Mesenchymal stem cell (in vitro differentiated cells and primary cell): ENCODE measurements at regions not wholly inside any gene's neighbourhood (a gene's known extent, or its start where the extent isn't known, plus 50 kb on each side); places are given as distances from the start of the nearest gene placed in this dataset.
"Not testable (repeated sequence)": the region's sequence is repeated elsewhere in the genome, so short reads cannot be mapped to it uniquely, and the experiment has no call there.

Source experiments
- DNase-seq: peaks from one replicate; pipeline ENCODE4 v3.0.0-alpha.2; 2013
- H2AFZ ChIP-seq: one replicate; pipeline ENCODE4 v1.6.1; 2013; ENCODE audit warnings: low read depth, mild to moderate bottlenecking, control low read depth, inconsistent platforms, low read length, moderate library complexity
- H2AK5ac ChIP-seq: 2 replicates; pipeline ENCODE4 v1.6.1; 2013; ENCODE audit warnings: low read length, moderate library complexity, mild to moderate bottlenecking, inconsistent platforms; ENCODE audit not compliant: severe bottlenecking
- H2BK120ac ChIP-seq: one replicate; pipeline ENCODE4 v1.6.1; 2013; ENCODE audit warnings: low read depth, mild to moderate bottlenecking, inconsistent platforms, low read length, moderate library complexity
- H2BK12ac ChIP-seq, 2 experiments: one replicate each; pipeline ENCODE4 v1.6.1; 2013; ENCODE audit warnings: inconsistent platforms in 2 of 2, low read length in 2 of 2, mild to moderate bottlenecking in 2 of 2, moderate library complexity in 2 of 2, control low read depth in 1 of 2
- H2BK15ac ChIP-seq: one replicate; pipeline ENCODE4 v1.6.1; 2013; ENCODE audit warnings: mild to moderate bottlenecking, low read depth, inconsistent platforms; ENCODE audit not compliant: poor library complexity, severe bottlenecking
- H2BK5ac ChIP-seq: 2 replicates; pipeline ENCODE4 v1.6.1; 2013; ENCODE audit warnings: low read depth, mild to moderate bottlenecking, low read length, control low read depth, inconsistent platforms; ENCODE audit not compliant: poor library complexity, severe bottlenecking
- H3K14ac ChIP-seq, 2 experiments: one replicate each; pipeline ENCODE4 v1.6.1; 2013; ENCODE audit warnings: inconsistent platforms in 2 of 2, low read length in 2 of 2, control low read depth in 1 of 2, mild to moderate bottlenecking in 1 of 2, moderate library complexity in 1 of 2
- H3K18ac ChIP-seq, 2 experiments: one replicate each; pipeline ENCODE4 v1.6.1; 2013; ENCODE audit warnings: inconsistent platforms in 2 of 2, low read length in 2 of 2, control low read depth in 1 of 2, low read depth in 1 of 2, mild to moderate bottlenecking in 1 of 2
- H3K23ac ChIP-seq, 2 experiments: one replicate each; pipeline ENCODE4 v1.6.1; 2013; ENCODE audit warnings: inconsistent platforms in 2 of 2, low read length in 2 of 2, mild to moderate bottlenecking in 2 of 2, moderate library complexity in 2 of 2, control low read depth in 1 of 2
- H3K27ac ChIP-seq: 2 replicates; pipeline ENCODE4 v1.5.1; 2013; ENCODE audit warnings: mild to moderate bottlenecking, moderate library complexity, low read length, control low read depth, inconsistent platforms; ENCODE audit not compliant: poor library complexity, severe bottlenecking
- H3K27me3 ChIP-seq, 2 experiments: 2 replicates each; pipeline versions ENCODE4 v1.6.1 to v1.7.0; 2013; ENCODE audit warnings: low read length in 2 of 2, mild to moderate bottlenecking in 2 of 2, moderate library complexity in 2 of 2, control low read depth in 1 of 2, inconsistent platforms in 1 of 2; ENCODE audit not compliant: control insufficient read depth in 1 of 2, insufficient read depth in 1 of 2
- H3K36me3 ChIP-seq, 2 experiments: 2 replicates each; pipeline versions ENCODE4 v1.6.1 to v1.7.0; 2013; ENCODE audit warnings: low read length in 2 of 2, control low read depth in 1 of 2, inconsistent platforms in 1 of 2, low read depth in 1 of 2, mild to moderate bottlenecking in 1 of 2; ENCODE audit not compliant: insufficient read depth in 2 of 2, control insufficient read depth in 1 of 2
- H3K4ac ChIP-seq, 2 experiments: one replicate each; pipeline ENCODE4 v1.6.1; 2013; ENCODE audit warnings: inconsistent platforms in 2 of 2, low read length in 2 of 2, mild to moderate bottlenecking in 2 of 2, moderate library complexity in 2 of 2, control low read depth in 1 of 2, low read depth in 1 of 2
- H3K4me1 ChIP-seq: 2 replicates; pipeline ENCODE4 v1.6.1; 2013; ENCODE audit warnings: low read depth, low read length, control low read depth; ENCODE audit not compliant: control insufficient read depth, insufficient read depth
- H3K4me2 ChIP-seq: 2 replicates; pipeline ENCODE4 v1.6.1; 2013; ENCODE audit warnings: low read length, mild to moderate bottlenecking, inconsistent platforms; ENCODE audit not compliant: poor library complexity, severe bottlenecking
- H3K4me3 ChIP-seq, 2 experiments: 2 replicates each; pipeline versions ENCODE4 v1.5.1 to v1.7.0; 2013; ENCODE audit warnings: low read length in 2 of 2, mild to moderate bottlenecking in 2 of 2, control low read depth in 1 of 2, low read depth in 1 of 2; ENCODE audit not compliant: insufficient read depth in 1 of 2
- H3K79me1 ChIP-seq: replicated peaks from 2 replicates; pipeline ENCODE4 v1.6.1; 2013; ENCODE audit warnings: mild to moderate bottlenecking, control low read depth, low read length, inconsistent platforms; ENCODE audit not compliant: poor library complexity, severe bottlenecking
- H3K9ac ChIP-seq: 2 replicates; pipeline ENCODE4 v1.7.0; 2013; ENCODE audit warnings: mild to moderate bottlenecking, low read length, moderate library complexity
- H3K9me3 ChIP-seq: 2 replicates; pipeline ENCODE4 v1.7.0; 2013; ENCODE audit warnings: mild to moderate bottlenecking, low read length; ENCODE audit not compliant: control insufficient read depth
- H4K8ac ChIP-seq: one replicate; pipeline ENCODE4 v1.6.1; 2013; ENCODE audit warnings: inconsistent platforms, mild to moderate bottlenecking, low read length, moderate library complexity
- H4K91ac ChIP-seq: one replicate; pipeline ENCODE4 v1.6.1; 2013; ENCODE audit warnings: mild to moderate bottlenecking, low read length, inconsistent platforms
- WGBS: methylation state at CpG from one replicate; pipeline ENCODE4 v1.1.7; 2013; ENCODE audit warnings: mixed read lengths; 5-methylcytosine and 5-hydroxymethylcytosine counted together

DNA sequence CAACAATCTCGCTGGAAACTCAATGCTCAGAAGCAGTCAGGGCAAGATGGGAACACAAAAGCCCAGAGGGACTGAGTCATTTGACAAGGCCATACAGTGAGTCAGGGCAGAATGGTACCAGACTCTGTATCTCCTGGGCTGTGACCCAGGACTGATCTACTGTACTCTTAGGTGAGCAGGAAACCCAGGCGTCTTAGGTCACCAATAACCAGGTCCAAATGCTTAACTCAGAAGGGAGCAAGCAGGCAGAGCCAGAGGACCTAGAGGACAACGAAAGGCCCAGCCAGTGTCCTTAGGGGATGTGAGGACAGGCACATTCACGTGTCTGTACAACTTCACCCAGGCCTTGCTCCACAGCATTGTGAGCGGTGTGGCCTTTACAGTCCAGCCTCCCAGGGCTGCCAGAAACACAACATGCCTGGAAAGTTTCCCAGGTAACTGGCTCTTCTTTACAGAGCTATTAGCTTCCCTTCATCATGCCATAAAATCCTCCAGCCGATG lies 69.9 kb downstream of the ARL6IP4 start:
- Histone ChIP-seq H3K9ac (no peak overlapping the region), H3K27me3 (no peaks in the 10 kb centered on the region), H3K4ac (peak overlapping the region in 1 of 2 experiments; percentile 20), H3K27ac (no peak overlapping the region), H3K4me1 (peaks cover 2% of the 10 kb centered on the region), H3K18ac (peak overlapping the region in 1 of 2 experiments; percentile 25), H3K4me2 (no peak overlapping the region), H2BK15ac (no peak overlapping the region), H2BK120ac (no peak overlapping the region), H2BK5ac (no peak overlapping the region), H3K4me3 (no peak overlapping the region), H3K23ac (no peak overlapping the region), H3K14ac (no peak overlapping the region), H2AK5ac (no peak overlapping the region), H2AFZ (no peak overlapping the region), H3K9me3 (no peaks in the 10 kb centered on the region), H3K36me3 (no peaks in the 10 kb centered on the region), H2BK12ac (no peak overlapping the region), H4K91ac (no peak overlapping the region), H3K79me1 (peaks cover 8% of the 10 kb centered on the region), H4K8ac (peak overlapping the region; percentile 31)
- 55% methylated on average over 6 of the region's 6 CpGs for WGBS
- DNase-seq: peak; percentile 88

- peak overlapping the region in 1 of 2 experiments; percentile 19 for H3K14ac ChIP-seq
- H2AK5ac ChIP-seq: no peak overlapping the region
- H2AFZ ChIP-seq: no peak overlapping the region
- H3K18ac ChIP-seq: peak overlapping the region in 1 of 2 experiments; percentile 35
- H3K4ac ChIP-seq: no peak overlapping the region
- H2BK12ac ChIP-seq: peak overlapping the region in 1 of 2 experiments; percentile 8
- H2BK120ac ChIP-seq: no peak overlapping the region
- H2BK5ac ChIP-seq: no peak overlapping the region
- peak overlapping the region in 1 of 2 experiments; percentile 57 for H3K23ac ChIP-seq
- H3K4me2 ChIP-seq: no peak overlapping the region
- H3K27ac ChIP-seq: no peak overlapping the region
- peak overlapping the region; percentile 20 for H4K8ac ChIP-seq
- peaks cover 14% of the 10 kb centered on the region for H3K79me1 ChIP-seq
- H3K9me3 ChIP-seq: no peaks in the 10 kb centered on the region
- H3K36me3 ChIP-seq: no peaks in the 10 kb centered on the region
- 66% methylated on average over 8 of the region's 8 CpGs for WGBS
- no peak overlapping the region for H3K9ac ChIP-seq
- H3K4me1 ChIP-seq: peaks cover 2% of the 10 kb centered on the region
- H4K91ac ChIP-seq: peak overlapping the region; percentile 15
- DNase-seq: peak; percentile 83
- H2BK15ac ChIP-seq: no peak overlapping the region
- H3K4me3 ChIP-seq: no peak overlapping the region
- H3K27me3 ChIP-seq: no peaks in the 10 kb centered on the region
Measured at GRCh38 chr12:123049398-123050240, 69.1 kb downstream of the ARL6IP4 start.

DNA sequence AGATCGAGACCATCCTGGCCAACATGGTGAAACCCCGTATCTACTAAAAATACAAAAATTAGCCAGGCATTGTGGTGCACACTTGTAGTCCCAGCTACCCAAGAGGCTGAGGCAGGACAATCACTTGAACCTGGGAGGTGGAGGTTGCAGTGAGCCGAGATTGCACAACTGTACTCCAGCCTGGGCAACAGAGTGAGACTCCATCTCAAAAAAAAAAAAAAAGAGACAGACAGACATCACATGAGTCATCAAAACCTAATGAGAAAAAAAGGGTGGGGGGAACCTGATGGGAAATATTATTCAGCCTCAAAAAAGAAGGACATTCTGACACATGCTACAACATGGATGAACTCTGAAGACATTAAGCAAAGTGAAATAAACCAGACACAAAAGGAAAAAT lies 67.4 kb downstream of the ARL6IP4 start:
- not testable (repeated sequence) for H3K4me3 ChIP-seq, H3K23ac ChIP-seq, H3K9ac ChIP-seq, H4K8ac ChIP-seq, H3K27me3 ChIP-seq, H2BK120ac ChIP-seq, H2BK12ac ChIP-seq, H2AFZ ChIP-seq, H3K4me2 ChIP-seq, H2BK5ac ChIP-seq, H3K36me3 ChIP-seq, H3K4ac ChIP-seq, H3K27ac ChIP-seq, H3K18ac ChIP-seq, H2BK15ac ChIP-seq, H3K9me3 ChIP-seq, H2AK5ac ChIP-seq, H4K91ac ChIP-seq, H3K14ac ChIP-seq
- WGBS: 100% methylated on average over 2 of the region's 3 CpGs
- H3K79me1 ChIP-seq: peaks cover 18% of the 10 kb centered on the region
- peak; percentile 48 for DNase-seq
- peaks cover 13% of the 10 kb centered on the region for H3K4me1 ChIP-seq

DNA sequence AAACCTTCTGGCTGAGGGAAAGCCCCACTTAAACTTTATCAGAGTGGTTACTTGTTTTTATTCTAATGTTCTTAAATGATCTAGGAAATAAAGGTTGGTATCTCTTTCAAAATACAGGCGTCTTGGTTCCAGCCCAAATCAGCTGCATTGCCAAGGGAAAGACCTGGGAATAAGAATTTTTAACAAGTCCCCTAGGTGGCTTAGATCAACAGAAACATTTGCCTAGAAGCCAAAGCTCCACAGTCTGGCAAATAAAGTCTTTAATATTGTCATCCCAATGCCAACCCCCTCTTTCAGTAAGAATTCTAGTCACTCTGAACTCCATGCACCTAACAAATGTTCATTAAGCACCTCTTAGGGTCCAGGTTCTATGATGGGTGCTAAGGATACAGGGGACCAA lies 66.8 kb downstream of the ARL6IP4 start:
- Histone ChIP-seq H4K8ac (no peak overlapping the region), H3K27me3 (no peaks in the 10 kb centered on the region), H2BK12ac (no peak overlapping the region), H3K79me1 (peaks cover 22% of the 10 kb centered on the region), H4K91ac (no peak overlapping the region), H2BK15ac (no peak overlapping the region), H3K9ac (no peak overlapping the region), H3K4ac (no peak overlapping the region), H3K4me1 (peaks cover 13% of the 10 kb centered on the region), H3K18ac (no peak overlapping the region), H2BK120ac (no peak overlapping the region), H3K27ac (no peak overlapping the region), H3K4me2 (no peak overlapping the region), H3K9me3 (no peaks in the 10 kb centered on the region), H2BK5ac (no peak overlapping the region), H3K36me3 (no peaks in the 10 kb centered on the region), H3K14ac (no peak overlapping the region), H3K23ac (no peak overlapping the region), H3K4me3 (no peak overlapping the region), H2AK5ac (no peak overlapping the region), H2AFZ (no peak overlapping the region)
- WGBS: 100% methylated on average over 1 of the region's 1 CpG
- no peak for DNase-seq
